PFSK-1 (cell line): ENCODE measurements at regions not wholly inside any gene's neighbourhood (a gene's known extent, or its start where the extent isn't known, plus 50 kb on each side); places are given as distances from the start of the nearest gene placed in this dataset.

Experiments
- FOXP2 ChIP-seq: optimal IDR thresholded peaks from 2 replicates; pipeline ENCODE3; 2011; ENCODE audit warnings: borderline replicate concordance, control low read depth, inconsistent platforms; ENCODE audit not compliant: insufficient read depth; ENCODE audit errors: extremely low read length, extremely low read depth
- POLR2AphosphoS5 ChIP-seq: IDR thresholded peaks from 2 replicates; pipeline ENCODE4 v1.6.1; 2012; ENCODE audit warnings: low read depth, mild to moderate bottlenecking, control low read depth, low read length, moderate library complexity
- REST ChIP-seq, 2 experiments: IDR thresholded peaks; 2 replicates each; pipeline versions ENCODE4 v1.6.1 to v1.8.0; 2011 to 2012; ENCODE audit warnings: low read depth in 2 of 2, low read length in 2 of 2, control low read depth in 1 of 2, inconsistent platforms in 1 of 2, mild to moderate bottlenecking in 1 of 2, moderate library complexity in 1 of 2; ENCODE audit not compliant: insufficient read depth in 1 of 2
- SIN3A ChIP-seq: IDR thresholded peaks from 2 replicates; pipeline ENCODE4 v1.6.1; 2012; ENCODE audit warnings: mild to moderate bottlenecking, low read length, moderate library complexity, borderline replicate concordance; ENCODE audit not compliant: insufficient read depth
- TAF1 ChIP-seq: IDR thresholded peaks from 2 replicates; pipeline ENCODE4 v1.6.1; 2012; ENCODE audit warnings: low read length, control low read depth, borderline replicate concordance; ENCODE audit not compliant: insufficient read depth

- no peak for TF ChIP-seq POLR2AphosphoS5
These were observed 134.4 kb downstream of the OSR1 start for GRCh38 chr2:19224011-19224410.

GRCh38 chr2:19219060-19219459 lies 139.4 kb downstream of the OSR1 start:
- TF ChIP-seq TAF1 (no peak), FOXP2 (no peak), SIN3A (no peak), POLR2AphosphoS5 (no peak), REST (IDR thresholded peaks at IDR 0.05; ENCODE audit: insufficient read depth in 1 of 2, low read depth in 2 of 2, low read length in 2 of 2) (no peak)

GRCh38 chr2:19218166-19218565 lies 140.3 kb downstream of the OSR1 start:
- TF ChIP-seq POLR2AphosphoS5 (no peak), FOXP2 (no peak), TAF1 (no peak), SIN3A (no peak), REST (IDR thresholded peaks at IDR 0.05; ENCODE audit: insufficient read depth in 1 of 2, low read depth in 2 of 2, low read length in 2 of 2) (no peak)

- no peak for TF ChIP-seq POLR2AphosphoS5
These were observed 141.5 kb downstream of the OSR1 start for GRCh38 chr2:19216676-19217602.

- TF ChIP-seq TAF1 (no peak), POLR2AphosphoS5 (no peak), FOXP2 (no peak), REST (IDR thresholded peaks at IDR 0.05; ENCODE audit: insufficient read depth in 1 of 2, low read depth in 2 of 2, low read length in 2 of 2) (no peak), SIN3A (no peak)
These were observed 142.2 kb downstream of the OSR1 start for GRCh38 chr2:19216238-19216637.

GRCh38 chr2:19214682-19215391 lies 143.6 kb downstream of the OSR1 start:
- TF ChIP-seq FOXP2 (no peak), REST (IDR thresholded peaks at IDR 0.05; ENCODE audit: insufficient read depth in 1 of 2, low read depth in 2 of 2, low read length in 2 of 2) (no peak), TAF1 (no peak), SIN3A (no peak), POLR2AphosphoS5 (no peak)
